IMR-90 (cell line): ENCODE measurements at regions not wholly inside any gene's neighbourhood (a gene's known extent, or its start where the extent isn't known, plus 50 kb on each side); places are given as distances from the start of the nearest gene placed in this dataset.

ENCODE experiments used
- ATAC-seq: fragments of 200-7000 bp; cut with Tn5 transposase; 2 replicates; pipeline ENCODE4 v1.9.1; 2020; ENCODE audit warnings: low read depth, mild to moderate bottlenecking, moderate library complexity
- BruUV-seq: library from RNA; stranded (reverse); fragments of 400-500 nt; replicated peaks from 2 replicates; lab custom pipeline; 2021; lab: Mats Ljungman, UMichigan
- CTCF ChIA-PET: fragments of 300-600 bp; formaldehyde crosslinking; extraction: SDS; loops from one replicate; lab custom pipeline; 2021; ENCODE audit warnings: antibody characterized with exemption; lab: Yijun Ruan, JAX
- POLR2A ChIA-PET: fragments of 300-600 bp; sonication (Branson Sonifier 250); formaldehyde crosslinking; loops from one replicate; lab custom pipeline; 2022; ENCODE audit warnings: antibody characterized with exemption; ENCODE audit not compliant: unreplicated experiment; lab: Charles Lee
- DNase-seq: peaks from one replicate; pipeline ENCODE4 v3.0.0; 2013
- H2AFZ ChIP-seq: replicated peaks from 2 replicates; pipeline ENCODE3; 2013; ENCODE audit warnings: low read length, mild to moderate bottlenecking; ENCODE audit not compliant: poor library complexity
- H2AK5ac ChIP-seq: 2 replicates; pipeline ENCODE4 v1.6.1; 2013; ENCODE audit warnings: low read depth, low read length, inconsistent platforms
- H2AK9ac ChIP-seq: replicated peaks from 2 replicates; pipeline ENCODE3; 2013; ENCODE audit warnings: mild to moderate bottlenecking, low read depth, low read length, moderate library complexity; ENCODE audit not compliant: poor library complexity
- H2BK120ac ChIP-seq: 2 replicates; pipeline ENCODE4 v1.6.1; 2013; ENCODE audit warnings: low read depth, low read length, inconsistent platforms
- H2BK15ac ChIP-seq: 3 replicates; pipeline ENCODE4 v1.6.1; 2013; ENCODE audit warnings: low read depth, low read length, inconsistent platforms
- H2BK20ac ChIP-seq: 2 replicates; pipeline ENCODE4 v1.6.1; 2013; ENCODE audit warnings: low read depth, mild to moderate bottlenecking, inconsistent platforms, low read length, moderate library complexity
- H2BK5ac ChIP-seq: 2 replicates; pipeline ENCODE4 v1.6.1; 2013; ENCODE audit warnings: mild to moderate bottlenecking, low read depth, low read length, inconsistent platforms; ENCODE audit not compliant: poor library complexity, severe bottlenecking
- H3K14ac ChIP-seq: replicated peaks from 2 replicates; pipeline ENCODE4 v1.6.1; 2013; ENCODE audit warnings: low read depth, low read length, inconsistent platforms
- H3K18ac ChIP-seq: 2 replicates; pipeline ENCODE4 v1.6.1; 2013; ENCODE audit warnings: low read depth, low read length, control low read depth
- H3K23ac ChIP-seq: 2 replicates; pipeline ENCODE4 v1.6.1; 2013; ENCODE audit warnings: low read depth, low read length, inconsistent platforms
- H3K27ac ChIP-seq: 2 replicates; pipeline ENCODE4 v1.5.1; 2013; ENCODE audit warnings: mild to moderate bottlenecking, control low read depth, low read length; ENCODE audit not compliant: insufficient read depth
- H3K27me3 ChIP-seq: 2 replicates; pipeline ENCODE4 v1.6.1; 2013; ENCODE audit warnings: low read length; ENCODE audit not compliant: control insufficient read depth, insufficient read depth
- H3K36me3 ChIP-seq: 2 replicates; pipeline ENCODE4 v1.6.1; 2013; ENCODE audit warnings: low read length, mixed read lengths; ENCODE audit not compliant: control insufficient read depth, insufficient read depth
- H3K4ac ChIP-seq: 2 replicates; pipeline ENCODE4 v1.6.1; 2013; ENCODE audit warnings: low read depth, low read length, inconsistent platforms
- H3K4me1 ChIP-seq: 2 replicates; pipeline ENCODE4 v1.6.1; 2013; ENCODE audit warnings: low read length, mixed read lengths; ENCODE audit not compliant: control insufficient read depth, insufficient read depth
- H3K4me2 ChIP-seq: 2 replicates; pipeline ENCODE4 v1.6.1; 2013; ENCODE audit warnings: low read depth, mild to moderate bottlenecking, control low read depth, low read length, moderate library complexity
- H3K4me3 ChIP-seq: 2 replicates; pipeline ENCODE4 v1.5.1; 2013; ENCODE audit warnings: low read depth, mild to moderate bottlenecking, control low read depth, low read length, moderate library complexity; ENCODE audit not compliant: insufficient read depth
- H3K56ac ChIP-seq: 2 replicates; pipeline ENCODE4 v1.6.1; 2013; ENCODE audit warnings: low read length, inconsistent platforms; ENCODE audit not compliant: insufficient read depth; ENCODE audit errors: extremely low read depth
- H3K79me1 ChIP-seq, 2 experiments: 2 replicates each; pipeline ENCODE4 v1.6.1; 2013; ENCODE audit warnings: low read length in 2 of 2, inconsistent platforms in 1 of 2, low read depth in 1 of 2
- H3K9ac ChIP-seq: 2 replicates; pipeline ENCODE4 v1.6.1; 2013; ENCODE audit warnings: low read depth, low read length, control low read depth
- H3K9me1 ChIP-seq: 2 replicates; pipeline ENCODE4 v1.6.1; 2013; ENCODE audit warnings: low read length, inconsistent platforms; ENCODE audit not compliant: insufficient read depth
- H3K9me3 ChIP-seq: 2 replicates; pipeline ENCODE4 v1.6.1; 2013; ENCODE audit warnings: low read length; ENCODE audit not compliant: control insufficient read depth, insufficient read depth
- H4K20me1 ChIP-seq: 2 replicates; pipeline ENCODE4 v1.6.1; 2013; ENCODE audit warnings: low read length, inconsistent platforms; ENCODE audit not compliant: insufficient read depth
- H4K5ac ChIP-seq: 2 replicates; pipeline ENCODE4 v1.6.1; 2013; ENCODE audit warnings: mild to moderate bottlenecking, low read depth, low read length, control low read depth
- H4K8ac ChIP-seq, 2 experiments: 2 replicates each; pipeline ENCODE4 v1.6.1; 2013; ENCODE audit warnings: low read depth in 2 of 2, low read length in 2 of 2, control low read depth in 1 of 2, inconsistent platforms in 1 of 2
- H4K91ac ChIP-seq: 2 replicates; pipeline ENCODE4 v1.6.1; 2013; ENCODE audit warnings: low read depth, low read length, inconsistent platforms; ENCODE audit not compliant: insufficient read depth
- BHLHE40 ChIP-seq: fragments of 150-350 bp; IDR thresholded peaks from 2 replicates; pipeline ENCODE4 v1.6.1; 2016; ENCODE audit warnings: mild to moderate bottlenecking, low read depth, low read length
- ELK1 ChIP-seq: fragments of 150-350 bp; IDR thresholded peaks from 2 replicates; pipeline ENCODE4 v1.6.1; 2016; ENCODE audit warnings: low read depth, mild to moderate bottlenecking, low read length, moderate library complexity, borderline replicate concordance
- MAFK ChIP-seq: IDR thresholded peaks from 2 replicates; pipeline ENCODE4 v1.6.1; 2012; ENCODE audit warnings: low read depth, low read length, improper control_type of control experiment
- MAZ ChIP-seq: IDR thresholded peaks from 2 replicates; pipeline ENCODE4 v1.6.1; 2012; ENCODE audit warnings: low read depth, mild to moderate bottlenecking, low read length, improper control_type of control experiment, moderate library complexity, borderline replicate concordance
- RAD21 ChIP-seq: IDR thresholded peaks from 2 replicates; pipeline ENCODE4 v1.6.1; 2012; ENCODE audit warnings: low read length, improper control_type of control experiment
- RCOR1 ChIP-seq: IDR thresholded peaks from 2 replicates; pipeline ENCODE4 v1.6.1; 2012; ENCODE audit warnings: mild to moderate bottlenecking, low read length, improper control_type of control experiment; ENCODE audit not compliant: insufficient replicate concordance
- RFX5 ChIP-seq: IDR thresholded peaks from 2 replicates; pipeline ENCODE4 v1.8.0; 2012; ENCODE audit warnings: low read depth, mild to moderate bottlenecking, low read length, moderate library complexity
- WGBS, 2 experiments: methylation state at CpG; one replicate each; pipeline versions ENCODE4 v1.1.5 to v1.1.7; 2013; ENCODE audit warnings: missing lambda C conversion rate in 2 of 2; ENCODE audit not compliant: insufficient read length in 1 of 2; ENCODE audit errors: extremely low coverage in 2 of 2; 5-methylcytosine and 5-hydroxymethylcytosine counted together
- dilution Hi-C: fragments of 300-500 bp; cut with HindIII; formaldehyde crosslinking; loops from one replicate; pipeline ENCODE4 v1.14.3; 2018; ENCODE audit warnings: low sequenced_read_pairs; ENCODE audit not compliant: unreplicated experiment
- in situ Hi-C: fragments of 300-500 bp; cut with MboI; formaldehyde crosslinking; loops from 3 replicates; pipeline ENCODE4 v1.14.3; 2019; ENCODE audit warnings: low sequenced_read_pairs, inconsistent platforms, mixed read lengths
- intact Hi-C: fragments of 100-400 bp; cut with micrococcal nuclease; formaldehyde crosslinking; loops from 2 replicates; pipeline ENCODE4 v1.10.0; 2022

GRCh38 chr3:107942244-107942643 lies 148.6 kb downstream of the CD47 start:
- H2BK20ac ChIP-seq: no peak overlapping the region
- no peak overlapping the region for H3K4ac ChIP-seq
- BruUV-seq: no TSS peak
- H3K4me3 ChIP-seq: no peak overlapping the region
- peaks cover 2% of the 10 kb centered on the region; the same call in 1 of the 2 replicates for H3K27me3 ChIP-seq
- H2AK5ac ChIP-seq: no peak overlapping the region
- no peak overlapping the region for H2AFZ ChIP-seq
- H3K4me2 ChIP-seq: no peak overlapping the region
- TF ChIP-seq RCOR1: no peak
- no peak for TF ChIP-seq RAD21
- TF ChIP-seq MAZ: no peak
- no peak for TF ChIP-seq ELK1
- TF ChIP-seq MAFK: no peak
- no peak for TF ChIP-seq BHLHE40
- TF ChIP-seq RFX5: no peak
- no peak for ATAC-seq
- no peak overlapping the region for H4K91ac ChIP-seq
- H2BK5ac ChIP-seq: no peak overlapping the region
- no peaks in the 10 kb centered on the region for H3K79me1 ChIP-seq
- H3K18ac ChIP-seq: no peak overlapping the region
- no peaks in the 10 kb centered on the region for H4K20me1 ChIP-seq
- dilution Hi-C loops (no loop called here), in situ Hi-C loops (no loop called here), intact Hi-C loops (no loop called here)
- H4K8ac ChIP-seq: no peak overlapping the region
- no peak overlapping the region for H3K9ac ChIP-seq
- no peak overlapping the region for H3K56ac ChIP-seq
- no peaks in the 10 kb centered on the region for H3K9me1 ChIP-seq
- CTCF ChIA-PET: no interaction called here
- no CpG with 5 or more reads among the region's 6 CpGs for WGBS, 2 experiments
- no peaks in the 10 kb centered on the region for H3K4me1 ChIP-seq
- H3K36me3 ChIP-seq: no peaks in the 10 kb centered on the region
- H2AK9ac ChIP-seq: no peak overlapping the region
- peak; percentile 13 for DNase-seq
- H2BK120ac ChIP-seq: no peak overlapping the region
- no peak overlapping the region for H3K23ac ChIP-seq
- H4K5ac ChIP-seq: no peak overlapping the region
- POLR2A ChIA-PET: no interaction called here
- no peak overlapping the region for H2BK15ac ChIP-seq
- H3K9me3 ChIP-seq: no peaks in the 10 kb centered on the region
- H3K14ac ChIP-seq: no peak overlapping the region
- no peak overlapping the region for H3K27ac ChIP-seq
